ENCODE measurements at regions not wholly inside any gene's neighbourhood (a gene's known extent, or its start where the extent isn't known, plus 50 kb on each side); places are given as distances from the start of the nearest gene placed in this dataset.
"Not testable (repeated sequence)": the region's sequence is repeated elsewhere in the genome, so short reads cannot be mapped to it uniquely, and the experiment has no call there.

- H2AFZ ChIP-seq (ENCODE audit: low read depth, low read length); H4K20me1 ChIP-seq (replicated peaks; ENCODE audit: control insufficient read depth, insufficient read depth, low read length); H3K9me1 ChIP-seq (ENCODE audit: control insufficient read depth, insufficient read depth, low read length); H3K9me3 ChIP-seq (replicated peaks; ENCODE audit: control insufficient read depth, insufficient read depth, low read depth, low read length); BruUV-seq (replicated peaks); H3K27me3 ChIP-seq (ENCODE audit: control insufficient read depth in 2 of 2, insufficient read depth in 2 of 2, low read length in 2 of 2); H3K27ac ChIP-seq (ENCODE audit: extremely low read depth, low read depth, low read length); intact Hi-C loops (cut with micrococcal nuclease); H3K4me2 ChIP-seq (ENCODE audit: insufficient read depth, low read length); H3K79me2 ChIP-seq (ENCODE audit: control insufficient read depth, insufficient read depth, low read length); in situ Hi-C loops (cut with MboI); CTCF ChIA-PET (ENCODE audit: low intra/inter-chr PET ratio); H3K4me3 ChIP-seq; H3K4me1 ChIP-seq (replicated peaks in 1 of 2; ENCODE audit: control insufficient read depth in 2 of 2, insufficient read depth in 2 of 2, low read length in 2 of 2); POLR2A ChIA-PET; H3K36me3 ChIP-seq (ENCODE audit: control insufficient read depth, insufficient read depth, low read length); H3K9ac ChIP-seq (ENCODE audit: insufficient read depth in 1 of 2, low read depth in 2 of 2, low read length in 2 of 2); FAIRE-seq: not testable (repeated sequence)
- WGBS (ENCODE audit: insufficient coverage, low coverage, missing lambda C conversion rate): 2% methylated on average over 10 of the region's 43 CpGs
- peak in 1 of 4 experiments; percentile 33 for DNase-seq (ENCODE audit: extremely low read depth in 1 of 4, low spot score in 3 of 4)
- peak; percentile 97 for ATAC-seq
- peak; percentile 15 for TF ChIP-seq CTCFL (IDR thresholded peaks at IDR 0.05; ENCODE audit: borderline replicate concordance, insufficient read depth, low read depth, low read length, poor library complexity, severe bottlenecking)
- TF ChIP-seq E2F6 (IDR thresholded peaks at IDR 0.05; ENCODE audit: borderline replicate concordance in 1 of 2, extremely low read depth in 1 of 2, insufficient read depth in 1 of 2, insufficient read length in 1 of 2, low read depth in 1 of 2, low read length in 1 of 2, poor library complexity in 1 of 2, severe bottlenecking in 1 of 2): peak in 1 of 2 experiments; percentile 54
- peak in 2 of 3 experiments; percentile 20 to 26; a peak in 3 of 6 replicates for TF ChIP-seq CTCF (IDR thresholded peaks at IDR 0.05 in 2 of 3, conservative IDR thresholded peaks at IDR 0.05 in 1 of 3; ENCODE audit: insufficient read depth in 2 of 3, low read depth in 1 of 3, low read length in 3 of 3)
Measured at GRCh38 chr22:15775670-15776669, 86.1 kb downstream of the POTEH start.

- POLR2A ChIA-PET; CTCF ChIA-PET (ENCODE audit: low intra/inter-chr PET ratio); ATAC-seq; FAIRE-seq; DNase-seq (ENCODE audit: extremely low read depth in 1 of 4, low spot score in 3 of 4); H3K4me2 ChIP-seq (ENCODE audit: insufficient read depth, low read length); H3K9ac ChIP-seq (ENCODE audit: insufficient read depth in 1 of 2, low read depth in 2 of 2, low read length in 2 of 2); H3K27ac ChIP-seq (ENCODE audit: extremely low read depth, low read depth, low read length); H2AFZ ChIP-seq (ENCODE audit: low read depth, low read length); H3K4me1 ChIP-seq (replicated peaks in 1 of 2; ENCODE audit: control insufficient read depth in 2 of 2, insufficient read depth in 2 of 2, low read length in 2 of 2); H3K79me2 ChIP-seq (ENCODE audit: control insufficient read depth, insufficient read depth, low read length); intact Hi-C loops (cut with micrococcal nuclease); H4K20me1 ChIP-seq (replicated peaks; ENCODE audit: control insufficient read depth, insufficient read depth, low read length); H3K36me3 ChIP-seq (ENCODE audit: control insufficient read depth, insufficient read depth, low read length); H3K27me3 ChIP-seq (ENCODE audit: control insufficient read depth in 2 of 2, insufficient read depth in 2 of 2, low read length in 2 of 2); H3K9me3 ChIP-seq (replicated peaks; ENCODE audit: control insufficient read depth, insufficient read depth, low read depth, low read length); BruUV-seq (replicated peaks); in situ Hi-C loops (cut with MboI); H3K4me3 ChIP-seq; H3K9me1 ChIP-seq (ENCODE audit: control insufficient read depth, insufficient read depth, low read length): not testable (repeated sequence)
- WGBS (ENCODE audit: insufficient coverage, low coverage, missing lambda C conversion rate): 5% methylated on average over 5 of the region's 16 CpGs
Measured at GRCh38 chr22:15776727-15777126, 86.9 kb downstream of the POTEH start.
